ENCODE measurements at regions not wholly inside any gene's neighbourhood (a gene's known extent, or its start where the extent isn't known, plus 50 kb on each side); places are given as distances from the start of the nearest gene placed in this dataset.

GRCh38 chr5:8238080-8238479, 369.1 kb downstream of the MTRR start:
- no peak overlapping the region for H3K9ac ChIP-seq (ENCODE audit: low read length)
- H4K20me1 ChIP-seq (ENCODE audit: insufficient read depth, low read length): no peaks in the 10 kb centered on the region
- TF ChIP-seq EZH2phosphoT487 (IDR thresholded peaks at IDR 0.05; ENCODE audit: low read depth) (no peak), CTCF (IDR thresholded peaks at IDR 0.05; ENCODE audit: low read depth, low read length) (no peak)
- H3K4me2 ChIP-seq (ENCODE audit: low read length): no peak overlapping the region
- no peaks in the 10 kb centered on the region for H3K9me3 ChIP-seq (ENCODE audit: insufficient read depth, low read length)
- H3K27ac ChIP-seq (ENCODE audit: low read length): no peak overlapping the region
- no peaks in the 10 kb centered on the region for H3K79me2 ChIP-seq (ENCODE audit: low read length)
- H2AFZ ChIP-seq (ENCODE audit: low read depth, low read length): no peak overlapping the region
- no peaks in the 10 kb centered on the region for H3K27me3 ChIP-seq (ENCODE audit: low read depth, low read length)
- no peaks in the 10 kb centered on the region for H3K36me3 ChIP-seq (replicated peaks; ENCODE audit: low read depth, low read length)
- no peak overlapping the region for H3K4me3 ChIP-seq (ENCODE audit: low read length)
- no peaks in the 10 kb centered on the region for H3K4me1 ChIP-seq (ENCODE audit: low read length)

GRCh38 chr5:8239198-8239597, 370.2 kb downstream of the MTRR start:
- TF ChIP-seq EZH2phosphoT487 (IDR thresholded peaks at IDR 0.05; ENCODE audit: low read depth) (no peak), CTCF (IDR thresholded peaks at IDR 0.05; ENCODE audit: low read depth, low read length) (no peak)
- Histone ChIP-seq H4K20me1 (ENCODE audit: insufficient read depth, low read length) (no peaks in the 10 kb centered on the region), H3K27me3 (ENCODE audit: low read depth, low read length) (no peaks in the 10 kb centered on the region), H3K9me3 (ENCODE audit: insufficient read depth, low read length) (no peaks in the 10 kb centered on the region), H3K4me1 (ENCODE audit: low read length) (no peaks in the 10 kb centered on the region), H2AFZ (ENCODE audit: low read depth, low read length) (no peak overlapping the region), H3K4me3 (ENCODE audit: low read length) (no peak overlapping the region), H3K4me2 (ENCODE audit: low read length) (no peak overlapping the region), H3K36me3 (replicated peaks; ENCODE audit: low read depth, low read length) (no peaks in the 10 kb centered on the region), H3K27ac (ENCODE audit: low read length) (no peak overlapping the region), H3K9ac (ENCODE audit: low read length) (no peak overlapping the region), H3K79me2 (ENCODE audit: low read length) (no peaks in the 10 kb centered on the region)

GRCh38 chr5:8239646-8240045, 370.7 kb downstream of the MTRR start:
- no peaks in the 10 kb centered on the region for H4K20me1 ChIP-seq (ENCODE audit: insufficient read depth, low read length)
- H3K4me3 ChIP-seq (ENCODE audit: low read length): no peak overlapping the region
- H3K79me2 ChIP-seq (ENCODE audit: low read length): no peaks in the 10 kb centered on the region
- no peaks in the 10 kb centered on the region for H3K9me3 ChIP-seq (ENCODE audit: insufficient read depth, low read length)
- H3K27ac ChIP-seq (ENCODE audit: low read length): no peak overlapping the region
- no peak overlapping the region for H3K9ac ChIP-seq (ENCODE audit: low read length)
- no peaks in the 10 kb centered on the region for H3K27me3 ChIP-seq (ENCODE audit: low read depth, low read length)
- H3K36me3 ChIP-seq (replicated peaks; ENCODE audit: low read depth, low read length): no peaks in the 10 kb centered on the region
- TF ChIP-seq EZH2phosphoT487 (IDR thresholded peaks at IDR 0.05; ENCODE audit: low read depth) (no peak), CTCF (IDR thresholded peaks at IDR 0.05; ENCODE audit: low read depth, low read length) (no peak)
- no peak overlapping the region for H2AFZ ChIP-seq (ENCODE audit: low read depth, low read length)
- no peak overlapping the region for H3K4me2 ChIP-seq (ENCODE audit: low read length)
- no peaks in the 10 kb centered on the region for H3K4me1 ChIP-seq (ENCODE audit: low read length)

GRCh38 chr5:8241076-8241475, 372.1 kb downstream of the MTRR start:
- Histone ChIP-seq H3K27ac (ENCODE audit: low read length) (no peak overlapping the region), H3K79me2 (ENCODE audit: low read length) (no peaks in the 10 kb centered on the region), H3K9me3 (ENCODE audit: insufficient read depth, low read length) (no peaks in the 10 kb centered on the region), H3K4me3 (ENCODE audit: low read length) (no peak overlapping the region), H2AFZ (ENCODE audit: low read depth, low read length) (no peak overlapping the region), H4K20me1 (ENCODE audit: insufficient read depth, low read length) (no peaks in the 10 kb centered on the region), H3K27me3 (ENCODE audit: low read depth, low read length) (no peaks in the 10 kb centered on the region), H3K36me3 (replicated peaks; ENCODE audit: low read depth, low read length) (no peaks in the 10 kb centered on the region), H3K9ac (ENCODE audit: low read length) (no peak overlapping the region), H3K4me2 (ENCODE audit: low read length) (no peak overlapping the region), H3K4me1 (ENCODE audit: low read length) (no peaks in the 10 kb centered on the region)
- TF ChIP-seq EZH2phosphoT487 (IDR thresholded peaks at IDR 0.05; ENCODE audit: low read depth) (no peak), CTCF (IDR thresholded peaks at IDR 0.05; ENCODE audit: low read depth, low read length) (no peak)
